Esophagus muscularis mucosa (tissue), 4 donors: ENCODE measurements at regions not wholly inside any gene's neighbourhood (a gene's known extent, or its start where the extent isn't known, plus 50 kb on each side); places are given as distances from the start of the nearest gene placed in this dataset.
"Not testable (repeated sequence)": the region's sequence is repeated elsewhere in the genome, so short reads cannot be mapped to it uniquely, and the experiment has no call there.

Experiments
- DNase-seq: peaks from one replicate; pipeline ENCODE4 v3.0.0-alpha.2; 2017; ENCODE audit errors: extremely low spot score
- H3K27ac ChIP-seq, 4 donors: fragments of 200-600 bp; sonication (generic); replicated peaks in 1 of 4; 1 replicate in 3 of 4; 2 replicates in 1 of 4; pipeline ENCODE4 v1.5.1; 2016 to 2019; ENCODE audit warnings: mild to moderate bottlenecking in 1 of 4
- H3K27me3 ChIP-seq, 4 donors: fragments of 200-600 bp; sonication (generic); one replicate each; pipeline versions ENCODE4 v1.5.1 to v1.6.0; 2016 to 2019
- H3K36me3 ChIP-seq, 4 donors: fragments of 200-600 bp; sonication (generic); one replicate each; pipeline ENCODE4 v1.5.1; 2016 to 2019
- H3K4me1 ChIP-seq, 4 donors: fragments of 200-600 bp; sonication (generic); one replicate each; pipeline ENCODE4 v1.5.1; 2016 to 2019
- H3K4me3 ChIP-seq, 4 donors: fragments of 200-600 bp; sonication (generic); 1 replicate in 2 of 4; 2 replicates in 2 of 4; pipeline ENCODE4 v1.5.1; 2016 to 2019; ENCODE audit warnings: mild to moderate bottlenecking in 4 of 4, moderate library complexity in 1 of 4
- H3K9me3 ChIP-seq, 4 donors: fragments of 200-600 bp; sonication (generic); 1 replicate in 3 of 4; 2 replicates in 1 of 4; pipeline ENCODE4 v1.5.1; 2016 to 2019
- CTCF ChIP-seq, 3 experiments: fragments of 200-600 bp in 2 of 3; fragments of 450-650 bp in 1 of 3; sonication (generic) in 2 of 3; IDR thresholded peaks; one replicate each; pipeline ENCODE4 v1.5.1; 2017 to 2019; ENCODE audit warnings: antibody characterized with exemption in 3 of 3, mild to moderate bottlenecking in 2 of 3, moderate library complexity in 1 of 3
- EP300 ChIP-seq: sonication (generic); formaldehyde crosslinking; IDR thresholded peaks from one replicate; pipeline ENCODE4 v1.6.1; 2017; ENCODE audit warnings: antibody characterized with exemption
- POLR2A ChIP-seq: fragments of 450-650 bp; IDR thresholded peaks from one replicate; pipeline ENCODE4 v1.6.1; 2017; ENCODE audit warnings: antibody characterized with exemption, moderate library complexity, mild to moderate bottlenecking, low read depth
- POLR2AphosphoS5 ChIP-seq, 2 donors: sonication (generic); formaldehyde crosslinking; IDR thresholded peaks; one replicate each; pipeline ENCODE4 v1.6.1; 2017; ENCODE audit warnings: antibody characterized with exemption in 2 of 2
- WGBS: methylation state at CpG from one replicate; pipeline ENCODE4 v1.1.5; 2018; 5-methylcytosine and 5-hydroxymethylcytosine counted together
- intact Hi-C: fragments of 100-400 bp; cut with DNase I; formaldehyde crosslinking; loops from one replicate; pipeline ENCODE4 v1.15.1; 2023

- Histone ChIP-seq H3K9me3 (no peaks in the 10 kb centered on the region), H3K4me3 (no peak overlapping the region)
- intact Hi-C loops, result no loop called here
Measured at GRCh38 chr3:81829937-81830336, 68.5 kb upstream of the GBE1 start.

DNA sequence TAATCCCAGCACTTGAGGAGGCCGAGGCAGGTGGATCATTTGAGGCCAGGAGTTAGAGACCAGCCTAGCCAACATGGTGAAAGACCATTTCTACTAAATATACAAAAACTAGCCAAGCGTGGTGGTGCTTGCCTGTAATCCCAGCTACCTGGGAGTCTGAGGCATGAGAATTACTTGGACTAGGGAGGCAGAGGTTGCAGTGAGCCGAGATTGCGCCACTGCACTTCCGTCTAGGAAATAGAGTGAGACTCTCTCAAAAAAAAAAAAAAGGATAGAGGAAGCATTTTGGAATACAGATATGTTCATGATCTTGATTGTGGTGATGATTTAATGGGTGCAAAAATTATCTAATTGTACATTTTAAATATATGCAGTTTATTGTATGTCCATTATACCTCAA is 67.8 kb upstream of the GBE1 start:
- H3K27me3 ChIP-seq, H3K9me3 ChIP-seq, H3K4me3 ChIP-seq, DNase-seq, H3K4me1 ChIP-seq, H3K36me3 ChIP-seq, intact Hi-C loops, H3K27ac ChIP-seq: not testable (repeated sequence)
- 83% methylated on average over 5 of the region's 5 CpGs for WGBS

More at GRCh38 chr3:81829937-81830336, 68.5 kb upstream of the GBE1 start:
- Histone ChIP-seq H3K4me1 (no peaks in the 10 kb centered on the region), H3K27me3 (no peaks in the 10 kb centered on the region), H3K27ac (no peak overlapping the region), H3K36me3 (no peaks in the 10 kb centered on the region)
- TF ChIP-seq POLR2A, result no peak
- TF ChIP-seq EP300, result no peak
- TF ChIP-seq CTCF (IDR thresholded peaks at IDR 0.05), result no peak
- TF ChIP-seq POLR2AphosphoS5 (IDR thresholded peaks at IDR 0.05), result no peak
- DNase-seq, result no peak

DNA sequence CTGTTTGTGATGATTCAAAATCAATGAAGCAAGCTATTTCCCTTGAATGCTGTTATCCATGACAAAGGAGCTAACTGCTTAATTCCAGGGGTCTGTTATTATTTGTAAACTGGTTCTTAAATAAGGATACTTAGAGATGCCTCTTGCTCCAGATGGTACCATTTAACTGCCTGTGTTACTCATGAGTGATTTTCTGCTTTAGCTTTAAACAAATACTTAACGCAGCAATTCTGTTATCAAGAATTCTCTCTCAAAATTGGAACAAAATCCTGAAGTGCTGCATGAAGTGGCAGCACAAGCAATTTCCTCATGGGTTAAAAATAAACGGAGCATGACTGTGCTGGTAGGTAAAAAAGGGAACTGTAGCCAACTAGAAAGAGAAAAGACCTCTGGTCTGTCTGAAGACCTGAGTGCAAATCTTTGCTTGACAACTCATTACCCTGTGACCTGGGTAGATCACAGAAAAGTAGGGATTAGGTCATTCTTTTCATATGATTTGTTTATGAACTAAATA is 62.5 kb upstream of the GBE1 start:
- Histone ChIP-seq H3K9me3 (no peaks in the 10 kb centered on the region), H3K4me3 (no peak overlapping the region), H3K27ac (no peak overlapping the region), H3K4me1 (peaks cover 0 to 2% (median 0%) of the 10 kb centered on the region in 4 donors), H3K36me3 (no peaks in the 10 kb centered on the region), H3K27me3 (no peaks in the 10 kb centered on the region)
- WGBS, result 17% methylated on average over 2 of the region's 2 CpGs
- intact Hi-C loops, result no loop called here
- TF ChIP-seq POLR2AphosphoS5 (IDR thresholded peaks at IDR 0.05) (no peak), CTCF (IDR thresholded peaks at IDR 0.05) (no peak), POLR2A (no peak), EP300 (no peak)
- no peak for DNase-seq

DNA sequence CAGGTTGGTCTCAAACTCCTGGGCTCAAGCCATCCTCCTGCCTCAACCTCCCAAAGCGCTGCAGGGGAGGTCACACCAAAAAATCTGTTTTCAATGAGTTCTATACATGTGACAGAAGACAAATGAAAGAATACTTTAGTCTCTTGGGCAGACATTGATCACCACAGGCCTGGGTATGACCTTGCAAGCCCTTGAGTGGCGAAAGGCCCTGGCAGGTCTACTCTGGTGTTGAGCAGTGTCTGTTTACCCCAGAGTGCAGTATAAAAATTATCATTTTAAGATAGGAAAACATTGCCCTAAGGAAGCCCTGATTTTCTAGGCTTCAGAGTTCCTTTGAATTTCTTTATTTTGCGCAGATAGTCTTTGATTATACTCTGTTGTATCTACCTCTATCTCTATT is 61.6 kb upstream of the GBE1 start:
- DNase-seq, result no peak

More for the DNA sequence above, 61.6 kb upstream of the GBE1 start:
- TF ChIP-seq EP300 (no peak), POLR2A (no peak), CTCF (IDR thresholded peaks at IDR 0.05) (no peak), POLR2AphosphoS5 (IDR thresholded peaks at IDR 0.05) (no peak)
- Histone ChIP-seq H3K4me3 (no peak overlapping the region), H3K4me1 (peaks cover 0 to 2% (median 0%) of the 10 kb centered on the region in 4 donors), H3K9me3 (peaks cover 0 to 2% (median 0%) of the 10 kb centered on the region in 4 donors), H3K36me3 (no peaks in the 10 kb centered on the region), H3K27me3 (no peaks in the 10 kb centered on the region), H3K27ac (no peak overlapping the region)
- WGBS, result 93% methylated on average over 3 of the region's 3 CpGs
- intact Hi-C loops, result no loop called here
